ENCODE measurements at regions not wholly inside any gene's neighbourhood (a gene's known extent, or its start where the extent isn't known, plus 50 kb on each side); places are given as distances from the start of the nearest gene placed in this dataset.

GRCh38 chr13:79972066-79972569, 368.8 kb downstream of the SPRY2 start:
- TF ChIP-seq CTCF (IDR thresholded peaks at IDR 0.05; ENCODE audit: control insufficient read depth, extremely low read depth, insufficient read depth), result no peak
- no peak overlapping the region for H3K4me3 ChIP-seq (ENCODE audit: low read depth, low read length)
- DNase-seq (ENCODE audit: low read depth), result no peak

GRCh38 chr13:79966493-79966895, 374.4 kb downstream of the SPRY2 start:
- TF ChIP-seq CTCF (IDR thresholded peaks at IDR 0.05; ENCODE audit: control insufficient read depth, extremely low read depth, insufficient read depth), result no peak
- no peak for DNase-seq (ENCODE audit: low read depth)

GRCh38 chr13:79966059-79966458, 374.9 kb downstream of the SPRY2 start:
- H3K4me3 ChIP-seq (ENCODE audit: low read depth, low read length), result no peak overlapping the region
- no peak for TF ChIP-seq CTCF (IDR thresholded peaks at IDR 0.05; ENCODE audit: control insufficient read depth, extremely low read depth, insufficient read depth)
- no peak for DNase-seq (ENCODE audit: low read depth)

More at GRCh38 chr13:79966493-79966895, 374.4 kb downstream of the SPRY2 start:
- H3K4me3 ChIP-seq (ENCODE audit: low read depth, low read length), result no peak overlapping the region

GRCh38 chr13:79946556-79946955, 394.4 kb downstream of the SPRY2 start:
- DNase-seq (ENCODE audit: low read depth), result no peak
- no peak for TF ChIP-seq CTCF (IDR thresholded peaks at IDR 0.05; ENCODE audit: control insufficient read depth, extremely low read depth, insufficient read depth)
- no peak overlapping the region for H3K4me3 ChIP-seq (ENCODE audit: low read depth, low read length)

GRCh38 chr13:79943346-79944023, 397.4 kb downstream of the SPRY2 start:
- H3K4me3 ChIP-seq (ENCODE audit: low read depth, low read length), result no peak overlapping the region
- no peak for TF ChIP-seq CTCF (IDR thresholded peaks at IDR 0.05; ENCODE audit: control insufficient read depth, extremely low read depth, insufficient read depth)
- DNase-seq (ENCODE audit: low read depth), result no peak

- TF ChIP-seq CTCF (IDR thresholded peaks at IDR 0.05; ENCODE audit: control insufficient read depth, extremely low read depth, insufficient read depth), result no peak
- no peak for DNase-seq (ENCODE audit: low read depth)
- no peak overlapping the region for H3K4me3 ChIP-seq (ENCODE audit: low read depth, low read length)
Measured at GRCh38 chr13:79941752-79942151, 399.2 kb downstream of the SPRY2 start.

- DNase-seq (ENCODE audit: low read depth), result no peak
- no peak for TF ChIP-seq CTCF (IDR thresholded peaks at IDR 0.05; ENCODE audit: control insufficient read depth, extremely low read depth, insufficient read depth)
- H3K4me3 ChIP-seq (ENCODE audit: low read depth, low read length), result no peak overlapping the region
Measured at GRCh38 chr13:79939689-79940088, 401.2 kb downstream of the SPRY2 start.

Measured in LNCaP clone FGC (cell line).